Limb (tissue), 2 donors: ENCODE measurements at regions not wholly inside any gene's neighbourhood (a gene's known extent, or its start where the extent isn't known, plus 50 kb on each side); places are given as distances from the start of the nearest gene placed in this dataset.
"Not testable (repeated sequence)": the region's sequence is repeated elsewhere in the genome, so short reads cannot be mapped to it uniquely, and the experiment has no call there.

ENCODE experiments used
- DNase-seq, 2 donors: peaks; one replicate each; pipeline ENCODE4 v3.0.0-alpha.2; 2016; ENCODE audit errors: extremely low spot score in 2 of 2

GRCh38 chr6:4210629-4211419 lies 75.4 kb upstream of the ECI2 start:
- peak; percentile 10 to 48 for DNase-seq

GRCh38 chr6:4209196-4209595 lies 73.8 kb upstream of the ECI2 start:
- DNase-seq, result no peak

- DNase-seq, result no peak
These were observed 72.8 kb upstream of the ECI2 start for GRCh38 chr6:4208158-4208557.

- not testable (repeated sequence) for DNase-seq
These were observed 68.5 kb upstream of the ECI2 start for GRCh38 chr6:4203642-4204417.

- DNase-seq, result no peak
These were observed 57.3 kb upstream of the ECI2 start for GRCh38 chr6:4192627-4193026.

- no peak for DNase-seq
These were observed 56.8 kb upstream of the ECI2 start for GRCh38 chr6:4192173-4192572.

- DNase-seq, result no peak
These were observed 55.9 kb upstream of the ECI2 start for GRCh38 chr6:4191271-4191721.

GRCh38 chr6:4189249-4189648 lies 53.9 kb upstream of the ECI2 start:
- DNase-seq, result no peak

GRCh38 chr6:4188801-4189200 lies 53.4 kb upstream of the ECI2 start:
- no peak for DNase-seq

- no peak for DNase-seq
These were observed 52.1 kb upstream of the ECI2 start for GRCh38 chr6:4187480-4187879.

GRCh38 chr6:4186385-4186784 lies 51.0 kb upstream of the ECI2 start:
- no peak for DNase-seq

GRCh38 chr6:4185846-4186245 lies 50.5 kb upstream of the ECI2 start:
- DNase-seq, result no peak

GRCh38 chr6:4185419-4185818 lies 50.0 kb upstream of the ECI2 start:
- DNase-seq, result no peak
